Keratinocyte (primary cell): ENCODE measurements at regions not wholly inside any gene's neighbourhood (a gene's known extent, or its start where the extent isn't known, plus 50 kb on each side); places are given as distances from the start of the nearest gene placed in this dataset.

Experiments used
- DNase-seq: peaks from one replicate; pipeline ENCODE4 v3.0.0-alpha.2; 2011; ENCODE audit warnings: low read depth, missing footprints, low spot score
- FAIRE-seq: peaks from 2 replicates; lab custom pipeline; 2011; peaks lifted over from hg19 to GRCh38; lab: Jason Lieb, UNC
- H2AFZ ChIP-seq: 2 replicates; pipeline ENCODE4 v1.6.0; 2012; ENCODE audit warnings: low read length, control low read depth, inconsistent platforms; ENCODE audit not compliant: control insufficient read depth
- H3K27ac ChIP-seq: 2 replicates; pipeline ENCODE4 v1.5.1; 2011; ENCODE audit warnings: low read length; ENCODE audit not compliant: control insufficient read depth, insufficient read depth
- H3K27me3 ChIP-seq: 3 replicates; pipeline ENCODE4 v1.6.0; 2011; ENCODE audit warnings: low read length; ENCODE audit not compliant: control insufficient read depth, insufficient read depth; ENCODE audit errors: extremely low read depth
- H3K36me3 ChIP-seq, 2 experiments: 2 replicates in 1 of 2; 3 replicates in 1 of 2; pipeline ENCODE4 v1.5.1; 2011; ENCODE audit warnings: low read length in 2 of 2, mild to moderate bottlenecking in 1 of 2; ENCODE audit not compliant: control insufficient read depth in 2 of 2, insufficient read depth in 2 of 2; ENCODE audit errors: extremely low read depth in 1 of 2
- H3K4me1 ChIP-seq: 3 replicates; pipeline ENCODE4 v1.5.1; 2011; ENCODE audit warnings: low read length; ENCODE audit not compliant: control insufficient read depth, insufficient read depth; ENCODE audit errors: extremely low read depth
- H3K4me2 ChIP-seq: 3 replicates; pipeline ENCODE4 v1.6.0; 2011; ENCODE audit warnings: low read depth, low read length; ENCODE audit not compliant: control insufficient read depth, insufficient read depth; ENCODE audit errors: extremely low read depth
- H3K4me3 ChIP-seq, 3 experiments: fragments of 200-600 bp in 1 of 3; sonication (generic) in 1 of 3; 2 replicates in 2 of 3; 3 replicates in 1 of 3; pipeline ENCODE4 v1.5.1; 2011 to 2016; ENCODE audit warnings: low read length in 3 of 3, mild to moderate bottlenecking in 3 of 3, control low read depth in 2 of 3, inconsistent platforms in 1 of 3, low read depth in 1 of 3, mixed read lengths in 1 of 3, mixed run types in 1 of 3, moderate library complexity in 1 of 3; ENCODE audit not compliant: control insufficient read depth in 2 of 3, insufficient read depth in 2 of 3; ENCODE audit errors: extremely low read depth in 1 of 3
- H3K79me2 ChIP-seq: 2 replicates; pipeline ENCODE4 v1.6.0; 2012; ENCODE audit warnings: low read length; ENCODE audit not compliant: control insufficient read depth, insufficient read depth
- H3K9ac ChIP-seq: 3 replicates; pipeline ENCODE4 v1.6.0; 2011; ENCODE audit warnings: low read length; ENCODE audit not compliant: control insufficient read depth, insufficient read depth; ENCODE audit errors: extremely low read depth
- H3K9me1 ChIP-seq: 3 replicates; pipeline ENCODE4 v1.6.0; 2011; ENCODE audit warnings: low read length; ENCODE audit not compliant: control insufficient read depth, insufficient read depth; ENCODE audit errors: extremely low read depth
- H3K9me3 ChIP-seq: 2 replicates; pipeline ENCODE4 v1.5.1; 2012; ENCODE audit warnings: low read depth, low read length; ENCODE audit not compliant: control insufficient read depth
- H4K20me1 ChIP-seq: 3 replicates; pipeline ENCODE4 v1.6.0; 2011; ENCODE audit warnings: low read length; ENCODE audit not compliant: control insufficient read depth, insufficient read depth; ENCODE audit errors: extremely low read depth
- CTCF ChIP-seq, 3 experiments: IDR thresholded peaks in 1 of 3; conservative IDR thresholded peaks in 1 of 3; optimal IDR thresholded peaks in 1 of 3; 2 replicates in 2 of 3; 3 replicates in 1 of 3; pipeline versions ENCODE3 to v1.5.1; 2011; ENCODE audit warnings: low read length in 3 of 3, mild to moderate bottlenecking in 3 of 3, moderate library complexity in 2 of 3, control low read depth in 1 of 3, inconsistent platforms in 1 of 3; ENCODE audit not compliant: insufficient read depth in 2 of 3; ENCODE audit errors: extremely low read depth in 1 of 3
- EZH2 ChIP-seq: IDR thresholded peaks from one replicate; pipeline ENCODE4 v1.6.1; 2012; ENCODE audit warnings: inconsistent platforms, mild to moderate bottlenecking, low read length, moderate library complexity
- dilution Hi-C: fragments of 300-500 bp; cut with MboI; formaldehyde crosslinking; loops from one replicate; pipeline ENCODE4 v1.7.0; 2020; ENCODE audit warnings: low sequenced_read_pairs; ENCODE audit not compliant: extremely low pct_ligation_motif_present

GRCh38 chr6:14335071-14335470 lies 217.5 kb downstream of the CD83 start:
- Histone ChIP-seq H4K20me1 (no peaks in the 10 kb centered on the region), H3K4me2 (no peak overlapping the region), H3K9me1 (no peaks in the 10 kb centered on the region), H3K4me1 (no peaks in the 10 kb centered on the region), H3K27ac (no peak overlapping the region), H3K27me3 (no peaks in the 10 kb centered on the region), H3K36me3 (no peaks in the 10 kb centered on the region), H3K9me3 (no peaks in the 10 kb centered on the region), H3K79me2 (no peaks in the 10 kb centered on the region), H3K4me3 (no peak overlapping the region), H3K9ac (no peak overlapping the region), H2AFZ (no peak overlapping the region)
- dilution Hi-C loops, result no loop called here
- no peak for TF ChIP-seq EZH2
- no peak for TF ChIP-seq CTCF (optimal IDR thresholded peaks at IDR 0.05 in 1 of 3, IDR thresholded peaks at IDR 0.05 in 1 of 3, conservative IDR thresholded peaks at IDR 0.05 in 1 of 3; ENCODE audit: extremely low read depth in 1 of 3, insufficient read depth in 2 of 3, low read length in 3 of 3)
- no peak for DNase-seq
- no peak for FAIRE-seq

- Histone ChIP-seq H3K79me2 (no peaks in the 10 kb centered on the region), H3K9ac (no peak overlapping the region), H3K27me3 (no peaks in the 10 kb centered on the region), H3K4me2 (no peak overlapping the region), H3K4me1 (no peaks in the 10 kb centered on the region), H3K36me3 (no peaks in the 10 kb centered on the region), H3K27ac (no peak overlapping the region), H2AFZ (no peak overlapping the region), H3K9me1 (no peaks in the 10 kb centered on the region), H3K4me3 (no peak overlapping the region), H4K20me1 (no peaks in the 10 kb centered on the region), H3K9me3 (no peaks in the 10 kb centered on the region)
- dilution Hi-C loops, result no loop called here
- TF ChIP-seq EZH2 (no peak), CTCF (optimal IDR thresholded peaks at IDR 0.05 in 1 of 3, IDR thresholded peaks at IDR 0.05 in 1 of 3, conservative IDR thresholded peaks at IDR 0.05 in 1 of 3; ENCODE audit: extremely low read depth in 1 of 3, insufficient read depth in 2 of 3, low read length in 3 of 3) (no peak)
- no peak for FAIRE-seq
- no peak for DNase-seq
These were observed 219.6 kb downstream of the CD83 start for GRCh38 chr6:14337152-14337551.
